GM12878 (cell line): ENCODE measurements at regions not wholly inside any gene's neighbourhood (a gene's known extent, or its start where the extent isn't known, plus 50 kb on each side); places are given as distances from the start of the nearest gene placed in this dataset.

Experiments
- EP300 ChIP-seq, 2 experiments: fragments of 150-350 bp in 1 of 2; IDR thresholded peaks; 2 replicates each; pipeline ENCODE4 v1.6.1; 2011 to 2012; ENCODE audit warnings: low read depth in 2 of 2, low read length in 2 of 2, borderline replicate concordance in 1 of 2, improper control_type of control experiment in 1 of 2, inconsistent platforms in 1 of 2; ENCODE audit not compliant: control insufficient read depth in 1 of 2
- POLR2A ChIP-seq: IDR thresholded peaks from 2 replicates; pipeline ENCODE4 v1.6.1; 2011; ENCODE audit warnings: low read depth, mild to moderate bottlenecking, low read length
- TF ChIP-seq, protein P1 (sequence below), 3 experiments: IDR thresholded peaks in 2 of 3; conservative IDR thresholded peaks in 1 of 3; 2 replicates each; pipeline ENCODE4 v1.5.1; 2011; ENCODE audit warnings: low read depth in 3 of 3, low read length in 3 of 3, mild to moderate bottlenecking in 3 of 3, control low read depth in 2 of 3, moderate library complexity in 2 of 3, inconsistent platforms in 1 of 3, mixed read lengths in 1 of 3; ENCODE audit not compliant: control insufficient read depth in 2 of 3, insufficient read depth in 1 of 3; ENCODE audit errors: extremely low read depth in 1 of 3

DNA sequence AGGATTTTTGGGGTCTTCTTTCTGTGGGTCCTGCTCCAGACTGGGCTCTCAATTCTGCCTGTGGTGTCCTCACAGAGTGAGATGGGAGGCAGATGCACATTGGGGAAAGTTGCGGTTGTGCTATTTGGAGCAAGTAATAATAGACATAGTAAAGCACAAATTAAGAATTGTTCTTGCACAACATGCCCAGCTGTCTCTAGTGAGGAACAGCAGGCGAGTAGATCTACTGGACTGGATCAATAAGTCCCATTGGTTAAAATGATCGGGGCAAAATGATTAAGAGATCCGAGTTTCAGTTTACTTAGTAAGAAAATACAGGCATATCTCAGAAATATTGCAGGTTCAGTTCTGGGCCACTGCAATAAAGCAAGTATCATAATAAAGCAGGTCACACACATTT, 448.3 kb upstream of the PROX1 start:
- no peak for TF ChIP-seq POLR2A
- no peak for TF ChIP-seq EP300 (IDR thresholded peaks at IDR 0.05; ENCODE audit: borderline replicate concordance in 1 of 2, control insufficient read depth in 1 of 2, low read depth in 2 of 2, low read length in 2 of 2)
- TF ChIP-seq, protein P1, sequence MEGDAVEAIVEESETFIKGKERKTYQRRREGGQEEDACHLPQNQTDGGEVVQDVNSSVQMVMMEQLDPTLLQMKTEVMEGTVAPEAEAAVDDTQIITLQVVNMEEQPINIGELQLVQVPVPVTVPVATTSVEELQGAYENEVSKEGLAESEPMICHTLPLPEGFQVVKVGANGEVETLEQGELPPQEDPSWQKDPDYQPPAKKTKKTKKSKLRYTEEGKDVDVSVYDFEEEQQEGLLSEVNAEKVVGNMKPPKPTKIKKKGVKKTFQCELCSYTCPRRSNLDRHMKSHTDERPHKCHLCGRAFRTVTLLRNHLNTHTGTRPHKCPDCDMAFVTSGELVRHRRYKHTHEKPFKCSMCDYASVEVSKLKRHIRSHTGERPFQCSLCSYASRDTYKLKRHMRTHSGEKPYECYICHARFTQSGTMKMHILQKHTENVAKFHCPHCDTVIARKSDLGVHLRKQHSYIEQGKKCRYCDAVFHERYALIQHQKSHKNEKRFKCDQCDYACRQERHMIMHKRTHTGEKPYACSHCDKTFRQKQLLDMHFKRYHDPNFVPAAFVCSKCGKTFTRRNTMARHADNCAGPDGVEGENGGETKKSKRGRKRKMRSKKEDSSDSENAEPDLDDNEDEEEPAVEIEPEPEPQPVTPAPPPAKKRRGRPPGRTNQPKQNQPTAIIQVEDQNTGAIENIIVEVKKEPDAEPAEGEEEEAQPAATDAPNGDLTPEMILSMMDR (IDR thresholded peaks at IDR 0.05 in 2 of 3, conservative IDR thresholded peaks at IDR 0.05 in 1 of 3; ENCODE audit: control insufficient read depth in 2 of 3, extremely low read depth in 1 of 3, insufficient read depth in 1 of 3, low read depth in 3 of 3, low read length in 3 of 3): no peak
